CD8-positive, alpha-beta memory T cell (primary cell): ENCODE measurements at regions not wholly inside any gene's neighbourhood (a gene's known extent, or its start where the extent isn't known, plus 50 kb on each side); places are given as distances from the start of the nearest gene placed in this dataset.

ENCODE experiments used
- CTCF ChIA-PET: fragments of 350-600 bp; sonication (Branson Sonifier 250); formaldehyde crosslinking; loops from one replicate; lab custom pipeline; 2021; ENCODE audit warnings: antibody characterized with exemption; lab: Charles Lee
- POLR2A ChIA-PET: fragments of 350-600 bp; sonication (Branson Sonifier 250); formaldehyde crosslinking; loops from one replicate; lab custom pipeline; 2021; ENCODE audit warnings: antibody characterized with exemption; lab: Charles Lee
- DNase-seq, 5 donors: peaks; one replicate each; pipeline versions ENCODE4 v3.0.0 to v3.0.0-alpha.2; 2020 to 2022; ENCODE audit warnings: mixed read lengths in 1 of 5
- H3K27ac ChIP-seq: one replicate; pipeline ENCODE4 v1.7.0; 2013; ENCODE audit warnings: low read depth, mild to moderate bottlenecking, low read length, moderate library complexity
- H3K27me3 ChIP-seq: 2 replicates; pipeline ENCODE4 v1.7.0; 2013; ENCODE audit warnings: low read length, mild to moderate bottlenecking; ENCODE audit not compliant: insufficient read depth, poor library complexity, severe bottlenecking
- H3K36me3 ChIP-seq: 2 replicates; pipeline ENCODE4 v1.7.0; 2013; ENCODE audit warnings: mild to moderate bottlenecking, low read length, moderate library complexity; ENCODE audit not compliant: insufficient read depth
- H3K4me1 ChIP-seq: 2 replicates; pipeline ENCODE4 v1.7.0; 2013; ENCODE audit warnings: mild to moderate bottlenecking, low read length, moderate library complexity; ENCODE audit not compliant: insufficient read depth
- H3K4me3 ChIP-seq: 2 replicates; pipeline ENCODE4 v1.7.0; 2013; ENCODE audit warnings: mild to moderate bottlenecking, low read length
- H3K9me3 ChIP-seq: 2 replicates; pipeline ENCODE4 v1.7.0; 2013; ENCODE audit warnings: mild to moderate bottlenecking, low read length
- H3K27ac Mint-ChIP-seq, 8 donors: one replicate each; pipeline ENCODE4 v1.8.0; 2020 to 2021; ENCODE audit warnings: mixed read lengths in 8 of 8, mild to moderate bottlenecking in 6 of 8, inconsistent platforms in 3 of 8, moderate library complexity in 3 of 8
- H3K27me3 Mint-ChIP-seq, 2 donors: one replicate each; pipeline ENCODE4 v1.8.0; 2020 to 2021; ENCODE audit warnings: mixed read lengths in 2 of 2, mild to moderate bottlenecking in 1 of 2, moderate library complexity in 1 of 2
- H3K36me3 Mint-ChIP-seq, 3 donors: one replicate each; pipeline ENCODE4 v1.8.0; 2020 to 2021; ENCODE audit warnings: mixed read lengths in 3 of 3, inconsistent platforms in 1 of 3, mild to moderate bottlenecking in 1 of 3
- H3K4me1 Mint-ChIP-seq, 3 donors: one replicate each; pipeline ENCODE4 v1.8.0; 2020 to 2021; ENCODE audit warnings: mixed read lengths in 3 of 3, inconsistent platforms in 1 of 3, mild to moderate bottlenecking in 1 of 3
- H3K4me3 Mint-ChIP-seq, 7 donors: one replicate each; pipeline ENCODE4 v1.8.0; 2020 to 2021; ENCODE audit warnings: mixed read lengths in 7 of 7, mild to moderate bottlenecking in 6 of 7, moderate library complexity in 4 of 7, inconsistent platforms in 2 of 7
- H3K9me3 Mint-ChIP-seq, 5 donors: one replicate each; pipeline ENCODE4 v1.8.0; 2020 to 2022; ENCODE audit warnings: mixed read lengths in 5 of 5, mild to moderate bottlenecking in 3 of 5, moderate library complexity in 2 of 5, inconsistent platforms in 1 of 5

DNA sequence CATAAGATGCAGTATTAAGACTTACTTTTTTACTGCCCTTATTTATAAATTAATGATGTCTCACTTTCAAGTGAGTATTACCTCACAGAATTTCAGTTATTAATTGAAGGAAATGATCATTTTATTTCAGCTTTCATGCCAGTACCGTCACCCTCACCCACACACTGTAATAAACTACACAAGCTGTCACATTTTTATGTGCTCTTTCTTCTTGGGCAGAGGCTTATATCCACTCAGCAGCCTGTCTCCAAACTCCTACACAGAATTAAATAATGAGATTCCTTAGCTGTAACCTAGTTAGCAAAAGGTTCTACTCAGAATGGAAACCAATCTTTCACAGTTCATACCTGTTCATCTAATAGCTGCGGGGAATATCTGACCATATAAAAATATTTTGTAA lies 1915.8 kb upstream of the CDH6 start:
- no peak for DNase-seq
- Mint-ChIP-seq H3K9me3 (peaks cover 8 to 41% (median 15%) of the 10 kb centered on the region in 5 donors), H3K4me1 (no peaks in the 10 kb centered on the region), H3K36me3 (no peaks in the 10 kb centered on the region), H3K27me3 (no peaks in the 10 kb centered on the region), H3K27ac (no peak overlapping the region), H3K4me3 (no peak overlapping the region)
- Histone ChIP-seq H3K9me3 (no peaks in the 10 kb centered on the region), H3K4me3 (no peak overlapping the region), H3K36me3 (no peaks in the 10 kb centered on the region), H3K27me3 (no peaks in the 10 kb centered on the region), H3K4me1 (no peaks in the 10 kb centered on the region), H3K27ac (no peak overlapping the region)
- ChIA-PET CTCF (no interaction called here), POLR2A (no interaction called here)

DNA sequence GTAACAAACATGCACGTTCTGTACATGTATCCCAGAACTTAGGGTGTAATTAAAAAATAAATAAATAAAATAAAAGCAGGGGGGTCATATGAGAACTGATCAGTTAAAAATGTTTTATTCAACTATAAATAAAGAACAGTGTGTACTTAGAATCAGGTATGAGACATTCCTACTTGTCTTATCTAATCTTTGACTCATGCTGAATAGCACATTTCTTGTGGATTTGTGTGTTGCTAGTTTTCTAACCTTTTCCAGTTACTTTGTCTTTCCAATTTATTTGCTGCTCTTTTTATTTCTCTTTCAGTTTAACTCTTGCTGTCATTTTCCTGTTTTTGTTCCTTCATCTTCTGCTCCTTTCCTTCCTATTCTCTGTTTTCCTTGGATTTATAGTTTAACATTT lies 1917.1 kb upstream of the CDH6 start:
- Mint-ChIP-seq H3K36me3 (no peaks in the 10 kb centered on the region), H3K4me1 (no peaks in the 10 kb centered on the region), H3K27ac (no peak overlapping the region), H3K9me3 (peaks cover 6 to 37% (median 20%) of the 10 kb centered on the region in 5 donors), H3K4me3 (no peak overlapping the region), H3K27me3 (no peaks in the 10 kb centered on the region)
- no peaks in the 10 kb centered on the region for H3K4me1 ChIP-seq
- no peaks in the 10 kb centered on the region for H3K36me3 ChIP-seq
- H3K4me3 ChIP-seq: no peak overlapping the region
- no peak for DNase-seq
- POLR2A ChIA-PET: no interaction called here
- H3K9me3 ChIP-seq: no peaks in the 10 kb centered on the region
- no peaks in the 10 kb centered on the region for H3K27me3 ChIP-seq
- H3K27ac ChIP-seq: no peak overlapping the region
- CTCF ChIA-PET: no interaction called here

DNA sequence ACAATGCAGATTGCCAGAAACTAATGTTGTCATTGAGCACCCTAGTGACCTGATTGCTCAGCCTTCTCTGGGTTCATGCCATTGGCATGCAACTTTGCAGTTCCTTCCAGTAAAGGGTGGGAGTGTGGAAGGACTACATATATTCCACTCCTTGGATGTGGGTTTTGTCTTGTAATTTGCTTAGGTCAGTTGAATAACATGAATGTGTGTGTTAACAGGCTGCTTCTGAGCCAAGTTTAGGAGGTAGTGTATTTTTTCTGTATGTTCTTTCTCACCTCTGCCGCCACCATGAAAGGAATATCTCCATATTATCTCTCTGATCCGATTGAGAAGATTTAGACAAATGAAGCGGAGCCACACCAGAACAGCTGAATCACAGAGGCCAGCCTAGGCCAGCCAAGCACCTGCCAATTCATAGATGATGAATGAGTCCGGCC lies 1929.6 kb upstream of the CDH6 start:
- DNase-seq: no peak
- no peaks in the 10 kb centered on the region for H3K27me3 ChIP-seq
- no peaks in the 10 kb centered on the region for H3K4me1 ChIP-seq
- H3K9me3 ChIP-seq: no peaks in the 10 kb centered on the region
- no peaks in the 10 kb centered on the region for H3K36me3 Mint-ChIP-seq
- H3K4me3 ChIP-seq: no peak overlapping the region
- peaks cover 0 to 19% (median 10%) of the 10 kb centered on the region in 5 donors for H3K9me3 Mint-ChIP-seq
- H3K4me3 Mint-ChIP-seq: no peak overlapping the region
- ChIA-PET POLR2A (no interaction called here), CTCF (no interaction called here)
- no peak overlapping the region for H3K27ac Mint-ChIP-seq
- H3K27me3 Mint-ChIP-seq: no peaks in the 10 kb centered on the region
- H3K36me3 ChIP-seq: no peaks in the 10 kb centered on the region
- H3K27ac ChIP-seq: no peak overlapping the region
- H3K4me1 Mint-ChIP-seq: no peaks in the 10 kb centered on the region

DNA sequence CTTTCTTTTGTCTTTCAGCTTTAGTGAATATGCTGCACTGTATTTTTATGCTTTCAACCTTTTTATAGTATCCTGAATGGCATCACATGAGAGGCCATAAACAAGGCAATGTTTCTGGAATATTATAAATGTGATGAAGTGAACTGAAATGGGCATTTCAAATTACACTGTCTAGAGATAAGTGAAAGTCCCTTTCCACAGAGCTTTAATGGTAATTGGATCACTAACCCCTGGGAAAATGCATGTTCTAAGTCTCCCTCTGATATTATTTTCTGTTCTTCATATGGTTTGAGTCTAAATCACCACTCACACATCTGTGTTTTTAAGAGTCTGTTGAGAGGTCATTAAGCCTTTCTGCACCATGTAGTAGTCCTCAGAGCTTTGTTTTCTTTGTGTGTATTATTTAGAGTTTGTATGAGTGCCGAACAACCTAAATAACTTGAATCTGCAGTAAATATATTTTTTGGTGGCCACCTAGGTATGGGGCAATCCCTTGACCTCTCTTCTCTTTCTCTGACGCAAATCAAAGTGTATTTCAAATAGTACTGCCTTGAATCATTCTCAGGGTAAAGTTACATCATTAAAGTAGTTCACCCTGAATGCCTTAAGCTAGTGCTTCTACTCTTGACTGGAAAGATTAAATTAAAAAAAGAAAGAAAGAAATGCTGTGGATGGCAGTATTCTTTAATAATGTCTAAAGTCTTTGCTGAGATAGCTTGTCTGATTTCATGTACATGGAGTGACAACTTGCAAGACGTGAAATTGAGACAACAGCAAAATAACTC lies 1931.0 kb upstream of the CDH6 start:
- no peak for DNase-seq
- Mint-ChIP-seq H3K27ac (no peak overlapping the region), H3K36me3 (no peaks in the 10 kb centered on the region), H3K4me3 (no peak overlapping the region), H3K27me3 (no peaks in the 10 kb centered on the region), H3K4me1 (no peaks in the 10 kb centered on the region), H3K9me3 (peaks cover 3 to 24% (median 11%) of the 10 kb centered on the region in 5 donors)
- H3K36me3 ChIP-seq: no peaks in the 10 kb centered on the region
- H3K4me1 ChIP-seq: no peaks in the 10 kb centered on the region
- ChIA-PET POLR2A (no interaction called here), CTCF (no interaction called here)
- H3K4me3 ChIP-seq: no peak overlapping the region
- no peak overlapping the region for H3K27ac ChIP-seq
- H3K9me3 ChIP-seq: no peaks in the 10 kb centered on the region
- H3K27me3 ChIP-seq: no peaks in the 10 kb centered on the region

DNA sequence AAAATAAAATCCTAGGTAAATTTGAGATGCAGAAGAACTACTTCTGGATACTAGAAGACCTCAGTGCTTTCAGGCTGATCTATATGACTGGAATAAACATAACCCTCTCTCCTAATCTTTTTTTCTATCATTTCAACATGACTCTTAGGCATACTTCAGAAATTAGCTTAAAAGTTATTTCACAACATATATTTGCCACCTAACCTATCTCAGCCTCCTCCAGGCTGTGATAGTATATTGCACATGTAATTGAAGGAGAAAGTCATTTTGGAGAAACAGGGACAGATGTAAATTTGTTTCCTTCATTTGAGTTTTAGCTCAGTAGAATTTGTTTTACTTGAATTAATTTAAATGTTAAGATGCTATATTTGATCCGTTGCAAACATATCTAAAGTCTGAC lies 1932.3 kb upstream of the CDH6 start:
- Mint-ChIP-seq H3K4me1 (no peaks in the 10 kb centered on the region), H3K9me3 (peaks cover 3 to 22% (median 11%) of the 10 kb centered on the region in 5 donors), H3K36me3 (no peaks in the 10 kb centered on the region), H3K27me3 (no peaks in the 10 kb centered on the region), H3K4me3 (no peak overlapping the region), H3K27ac (no peak overlapping the region)
- Histone ChIP-seq H3K9me3 (no peaks in the 10 kb centered on the region), H3K27ac (no peak overlapping the region), H3K27me3 (no peaks in the 10 kb centered on the region), H3K4me3 (no peak overlapping the region), H3K4me1 (no peaks in the 10 kb centered on the region), H3K36me3 (no peaks in the 10 kb centered on the region)
- CTCF ChIA-PET: no interaction called here
- DNase-seq: no peak
- POLR2A ChIA-PET: no interaction called here

DNA sequence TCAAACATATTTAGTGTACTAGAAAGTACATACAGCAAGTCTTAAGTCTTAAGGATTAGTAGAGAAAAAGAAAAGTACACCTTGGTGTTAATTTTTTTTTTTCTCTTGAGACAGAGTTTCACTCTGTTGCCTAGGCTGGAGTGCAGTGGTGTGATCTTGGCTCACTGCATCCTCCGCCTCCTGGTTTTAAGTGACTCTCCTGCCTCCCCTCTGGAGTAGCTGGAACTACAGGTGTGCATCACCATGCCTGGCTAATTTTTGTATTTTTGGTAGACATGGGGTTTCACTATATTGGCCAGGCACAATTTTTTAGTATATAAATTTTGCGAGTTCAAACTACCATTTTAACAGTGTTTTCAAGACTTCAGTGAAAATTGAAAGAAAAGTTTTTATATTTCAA lies 1941.1 kb upstream of the CDH6 start:
- H3K27me3 ChIP-seq: no peaks in the 10 kb centered on the region

DNA sequence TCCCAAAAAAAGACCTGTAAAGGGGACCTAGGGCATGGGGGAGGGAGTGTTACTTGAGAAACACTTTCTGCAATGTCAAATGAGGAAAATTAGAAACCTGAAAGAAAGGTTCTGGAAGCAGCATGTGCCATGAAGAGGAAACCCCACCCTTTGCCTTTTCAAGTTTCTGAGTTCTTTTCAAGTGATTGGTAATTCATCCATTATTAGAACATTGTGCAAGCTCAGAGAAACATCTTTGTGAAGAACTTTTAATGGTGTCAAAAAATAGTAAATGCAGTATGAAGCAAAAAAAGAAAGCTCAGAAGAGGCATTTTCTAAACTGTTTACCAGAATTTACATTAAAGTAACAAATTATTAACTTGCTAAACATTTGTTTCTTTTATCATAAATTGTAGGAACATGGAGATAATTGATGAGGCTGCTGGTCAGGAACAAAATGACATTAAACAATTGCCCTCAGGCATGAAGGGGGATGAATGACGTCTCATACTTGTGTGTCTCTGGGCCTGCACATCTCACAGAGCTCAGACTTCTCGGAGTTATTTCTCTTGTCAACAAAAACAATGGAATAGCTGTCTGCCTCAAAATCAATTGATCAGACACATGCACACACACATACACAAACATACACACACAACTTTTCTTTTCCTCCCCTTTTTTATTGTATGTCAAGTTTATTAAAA lies 1946.0 kb upstream of the CDH6 start:
- CTCF ChIA-PET: no interaction called here
- H3K9me3 Mint-ChIP-seq: peaks cover 5 to 38% (median 15%) of the 10 kb centered on the region in 5 donors
- no peaks in the 10 kb centered on the region for H3K36me3 ChIP-seq
- H3K27me3 ChIP-seq: no peaks in the 10 kb centered on the region
- DNase-seq: no peak
- POLR2A ChIA-PET: no interaction called here
- H3K4me3 Mint-ChIP-seq: no peak overlapping the region
- H3K27ac ChIP-seq: no peak overlapping the region
- no peaks in the 10 kb centered on the region for H3K27me3 Mint-ChIP-seq
- no peaks in the 10 kb centered on the region for H3K36me3 Mint-ChIP-seq
- H3K4me1 Mint-ChIP-seq: no peaks in the 10 kb centered on the region
- H3K27ac Mint-ChIP-seq: no peak overlapping the region
- no peaks in the 10 kb centered on the region for H3K9me3 ChIP-seq
- H3K4me1 ChIP-seq: no peaks in the 10 kb centered on the region
- no peak overlapping the region for H3K4me3 ChIP-seq

More for the DNA sequence above, 1941.1 kb upstream of the CDH6 start:
- no peak overlapping the region for H3K4me3 ChIP-seq
- POLR2A ChIA-PET: no interaction called here
- Mint-ChIP-seq H3K27me3 (no peaks in the 10 kb centered on the region), H3K27ac (no peak overlapping the region), H3K4me1 (no peaks in the 10 kb centered on the region), H3K36me3 (no peaks in the 10 kb centered on the region), H3K4me3 (no peak overlapping the region), H3K9me3 (peaks cover 2 to 35% (median 8%) of the 10 kb centered on the region in 5 donors)
- no peaks in the 10 kb centered on the region for H3K9me3 ChIP-seq
- CTCF ChIA-PET: no interaction called here
- DNase-seq: no peak
- H3K4me1 ChIP-seq: no peaks in the 10 kb centered on the region
- no peak overlapping the region for H3K27ac ChIP-seq
- no peaks in the 10 kb centered on the region for H3K36me3 ChIP-seq

DNA sequence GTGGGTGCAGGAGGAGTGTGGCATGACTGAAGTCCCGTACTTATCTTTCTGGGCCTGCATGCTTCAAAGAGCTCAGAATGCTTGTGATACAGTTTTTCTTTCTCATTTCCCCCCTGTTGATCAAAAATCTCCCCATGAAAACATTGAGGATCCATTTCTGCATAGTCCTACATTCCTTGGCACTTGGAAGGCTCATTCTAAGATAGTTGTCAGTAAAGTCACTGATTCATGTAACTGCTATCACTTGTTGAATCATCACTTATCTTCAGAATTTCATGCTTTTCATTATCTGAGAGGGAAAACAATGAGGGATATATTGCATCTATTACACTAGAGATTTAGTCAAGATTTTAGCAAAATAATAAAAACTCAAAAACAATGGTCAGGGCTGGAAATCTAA lies 1953.1 kb upstream of the CDH6 start:
- CTCF ChIA-PET: no interaction called here
- Histone ChIP-seq H3K27ac (no peak overlapping the region), H3K9me3 (no peaks in the 10 kb centered on the region), H3K4me1 (no peaks in the 10 kb centered on the region), H3K27me3 (no peaks in the 10 kb centered on the region), H3K4me3 (no peak overlapping the region), H3K36me3 (no peaks in the 10 kb centered on the region)
- Mint-ChIP-seq H3K27ac (no peak overlapping the region), H3K36me3 (no peaks in the 10 kb centered on the region), H3K27me3 (no peaks in the 10 kb centered on the region), H3K4me3 (no peak overlapping the region), H3K9me3 (peaks cover 3 to 35% (median 21%) of the 10 kb centered on the region in 5 donors), H3K4me1 (no peaks in the 10 kb centered on the region)
- POLR2A ChIA-PET: no interaction called here
- DNase-seq: no peak
